ENCODE measurements at regions not wholly inside any gene's neighbourhood (a gene's known extent, or its start where the extent isn't known, plus 50 kb on each side); places are given as distances from the start of the nearest gene placed in this dataset.

GRCh38 chr5:53394808-53395207 is 85.6 kb upstream of the FST start:
- no peak for TF ChIP-seq CTCF (IDR thresholded peaks at IDR 0.05 in 4 of 5, conservative IDR thresholded peaks at IDR 0.05 in 1 of 5)
- no peak for TF ChIP-seq POLR2A (IDR thresholded peaks at IDR 0.05)

All from gastrocnemius medialis (tissue), 4 donors.